ENCODE measurements at regions not wholly inside any gene's neighbourhood (a gene's known extent, or its start where the extent isn't known, plus 50 kb on each side); places are given as distances from the start of the nearest gene placed in this dataset.
"Not testable (repeated sequence)": the region's sequence is repeated elsewhere in the genome, so short reads cannot be mapped to it uniquely, and the experiment has no call there.

DNA sequence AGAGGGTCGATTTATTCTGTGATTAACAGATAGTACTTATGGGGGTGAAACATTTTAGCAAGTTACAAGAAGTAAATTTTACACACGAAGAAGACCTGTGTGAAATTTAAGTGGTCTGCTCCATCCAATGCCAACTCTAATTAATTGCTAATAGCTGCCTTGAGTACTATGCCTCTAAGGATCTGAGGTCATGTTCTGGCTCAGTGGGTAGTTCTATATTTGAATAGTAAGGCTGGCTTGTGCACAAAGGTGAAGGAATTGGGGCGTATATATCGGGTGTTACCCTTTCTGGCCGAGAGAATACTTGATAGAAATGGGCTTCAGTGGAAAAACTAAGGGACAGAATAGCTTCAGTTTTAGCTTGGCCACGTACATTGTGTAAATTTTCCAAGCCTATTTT lies 345.2 kb upstream of the ANKRD30A start:
- Mint-ChIP-seq H3K4me3 (no peak overlapping the region), H3K9me3 (no peaks in the 10 kb centered on the region), H3K27ac (no peak overlapping the region)

GRCh38 chr10:36779238-36779846 lies 346.1 kb upstream of the ANKRD30A start:
- Mint-ChIP-seq H3K9me3 (no peaks in the 10 kb centered on the region), H3K36me3 (ENCODE audit: low read depth) (no peaks in the 10 kb centered on the region), H3K4me3 (no peak overlapping the region), H3K27ac (no peak overlapping the region), H3K4me1 (no peaks in the 10 kb centered on the region), H3K27me3 (peaks cover 1% of the 10 kb centered on the region)
- ChIA-PET POLR2A (no interaction called here), CTCF (interaction anchor here (0.8 to 1.1 kb wide), 3 partner anchors 71 to 1144 kb away, joined by 3 to 12 read pairs (median 3); no protein-coding TSS in a partner anchor)
- DNase-seq (no peak), ATAC-seq (ENCODE audit: low read depth) (no peak)
- TF ChIP-seq, protein P1, sequence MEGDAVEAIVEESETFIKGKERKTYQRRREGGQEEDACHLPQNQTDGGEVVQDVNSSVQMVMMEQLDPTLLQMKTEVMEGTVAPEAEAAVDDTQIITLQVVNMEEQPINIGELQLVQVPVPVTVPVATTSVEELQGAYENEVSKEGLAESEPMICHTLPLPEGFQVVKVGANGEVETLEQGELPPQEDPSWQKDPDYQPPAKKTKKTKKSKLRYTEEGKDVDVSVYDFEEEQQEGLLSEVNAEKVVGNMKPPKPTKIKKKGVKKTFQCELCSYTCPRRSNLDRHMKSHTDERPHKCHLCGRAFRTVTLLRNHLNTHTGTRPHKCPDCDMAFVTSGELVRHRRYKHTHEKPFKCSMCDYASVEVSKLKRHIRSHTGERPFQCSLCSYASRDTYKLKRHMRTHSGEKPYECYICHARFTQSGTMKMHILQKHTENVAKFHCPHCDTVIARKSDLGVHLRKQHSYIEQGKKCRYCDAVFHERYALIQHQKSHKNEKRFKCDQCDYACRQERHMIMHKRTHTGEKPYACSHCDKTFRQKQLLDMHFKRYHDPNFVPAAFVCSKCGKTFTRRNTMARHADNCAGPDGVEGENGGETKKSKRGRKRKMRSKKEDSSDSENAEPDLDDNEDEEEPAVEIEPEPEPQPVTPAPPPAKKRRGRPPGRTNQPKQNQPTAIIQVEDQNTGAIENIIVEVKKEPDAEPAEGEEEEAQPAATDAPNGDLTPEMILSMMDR (IDR thresholded peaks at IDR 0.05), result no peak
- intact Hi-C loops (cut with micrococcal nuclease), result loop anchor here (1.0 to 5.0 kb wide), 4 partner anchors 1144 to 1657 kb away; no protein-coding TSS in a partner anchor

More for the DNA sequence above, 345.2 kb upstream of the ANKRD30A start:
- Mint-ChIP-seq H3K27me3 (peaks cover 1% of the 10 kb centered on the region), H3K36me3 (ENCODE audit: low read depth) (no peaks in the 10 kb centered on the region), H3K4me1 (no peaks in the 10 kb centered on the region)
- DNase-seq (no peak), ATAC-seq (ENCODE audit: low read depth) (no peak)
- intact Hi-C loops (cut with micrococcal nuclease), result no loop called here
- TF ChIP-seq, protein P1 (IDR thresholded peaks at IDR 0.05), result no peak
- ChIA-PET CTCF (interaction anchor here (0.8 kb wide), 1 partner anchor 1140 kb away, joined by 3 read pairs; no protein-coding TSS in a partner anchor), POLR2A (no interaction called here)

- no peak for ATAC-seq (ENCODE audit: low read depth)
- Mint-ChIP-seq H3K36me3 (ENCODE audit: low read depth) (no peaks in the 10 kb centered on the region), H3K4me3 (no peak overlapping the region), H3K27ac (no peak overlapping the region), H3K4me1 (no peaks in the 10 kb centered on the region), H3K27me3 (peaks cover 1% of the 10 kb centered on the region), H3K9me3 (no peaks in the 10 kb centered on the region)
- CTCF ChIA-PET, result interaction anchor here (1.1 kb wide), 1 partner anchor 1143 kb away, joined by 12 read pairs; no protein-coding TSS in a partner anchor
- DNase-seq, result no peak
- intact Hi-C loops (cut with micrococcal nuclease), result loop anchor here (1.0 to 5.0 kb wide), 4 partner anchors 1143 to 1656 kb away; no protein-coding TSS in a partner anchor
- POLR2A ChIA-PET, result no interaction called here
- TF ChIP-seq, protein P1 (IDR thresholded peaks at IDR 0.05), result no peak
These were observed 346.7 kb upstream of the ANKRD30A start for GRCh38 chr10:36778651-36779050.

- Mint-ChIP-seq H3K4me3 (no peak overlapping the region), H3K27ac (no peak overlapping the region), H3K36me3 (ENCODE audit: low read depth) (no peaks in the 10 kb centered on the region), H3K4me1 (no peaks in the 10 kb centered on the region), H3K27me3 (peaks cover 1% of the 10 kb centered on the region), H3K9me3 (no peaks in the 10 kb centered on the region)
- ATAC-seq (ENCODE audit: low read depth), result no peak
- TF ChIP-seq, protein P1 (IDR thresholded peaks at IDR 0.05), result no peak
- ChIA-PET POLR2A (no interaction called here), CTCF (no interaction called here)
- no peak for DNase-seq
- intact Hi-C loops (cut with micrococcal nuclease), result no loop called here
These were observed 351.7 kb upstream of the ANKRD30A start for GRCh38 chr10:36773652-36774051.

GRCh38 chr10:36771725-36772124 lies 353.7 kb upstream of the ANKRD30A start:
- no peaks in the 10 kb centered on the region for H3K9me3 Mint-ChIP-seq
- ChIA-PET CTCF (no interaction called here), POLR2A (no interaction called here)
- no peaks in the 10 kb centered on the region for H3K4me1 Mint-ChIP-seq
- H3K4me3 Mint-ChIP-seq, result no peak overlapping the region
- H3K27ac Mint-ChIP-seq, result no peak overlapping the region
- DNase-seq (no peak), ATAC-seq (ENCODE audit: low read depth) (no peak)
- no peaks in the 10 kb centered on the region for H3K27me3 Mint-ChIP-seq
- intact Hi-C loops (cut with micrococcal nuclease), result no loop called here
- TF ChIP-seq, protein P1 (IDR thresholded peaks at IDR 0.05), result no peak
- H3K36me3 Mint-ChIP-seq (ENCODE audit: low read depth), result no peaks in the 10 kb centered on the region

- ATAC-seq (ENCODE audit: low read depth); H3K36me3 Mint-ChIP-seq (ENCODE audit: low read depth); DNase-seq; POLR2A ChIA-PET; CTCF ChIA-PET; H3K4me3 Mint-ChIP-seq; H3K9me3 Mint-ChIP-seq; intact Hi-C loops (cut with micrococcal nuclease); H3K4me1 Mint-ChIP-seq; H3K27ac Mint-ChIP-seq; H3K27me3 Mint-ChIP-seq: not testable (repeated sequence)
These were observed 355.7 kb upstream of the ANKRD30A start for GRCh38 chr10:36769741-36770140.
